Activated naive CD8-positive, alpha-beta T cell treated with anti-CD3 and anti-CD28 coated beads, Interleukin-2, amount 50 U/mL, for 24 hours (primary cell): ENCODE measurements at regions not wholly inside any gene's neighbourhood (a gene's known extent, or its start where the extent isn't known, plus 50 kb on each side); places are given as distances from the start of the nearest gene placed in this dataset.
A peak's percentile ranks its signal among the peaks of the same experiment; 100 is the strongest.
"Not testable (repeated sequence)": the region's sequence is repeated elsewhere in the genome, so short reads cannot be mapped to it uniquely, and the experiment has no call there.

Experiments used
- ATAC-seq: fragments of 150-1000 bp; cut with Tn5 transposase; one replicate; pipeline ENCODE4 v1.10.0; 2021
- DNase-seq: peaks from one replicate; pipeline ENCODE4 v3.0.0; 2021
- H3K27ac Mint-ChIP-seq: one replicate; pipeline ENCODE4 v1.8.0; 2021; ENCODE audit warnings: mild to moderate bottlenecking, mixed read lengths
- H3K27me3 Mint-ChIP-seq: one replicate; pipeline ENCODE4 v1.8.0; 2021; ENCODE audit warnings: mixed read lengths
- H3K36me3 Mint-ChIP-seq: one replicate; pipeline ENCODE4 v1.8.0; 2021; ENCODE audit warnings: low read depth, mixed read lengths
- H3K4me1 Mint-ChIP-seq: one replicate; pipeline ENCODE4 v1.8.0; 2021; ENCODE audit warnings: mixed read lengths
- H3K4me3 Mint-ChIP-seq: one replicate; pipeline ENCODE4 v1.8.0; 2021; ENCODE audit warnings: mild to moderate bottlenecking, moderate library complexity, mixed read lengths
- H3K9me3 Mint-ChIP-seq: one replicate; pipeline ENCODE4 v1.8.0; 2021; ENCODE audit warnings: mixed read lengths

- not testable (repeated sequence) for H3K4me3 Mint-ChIP-seq, DNase-seq, H3K36me3 Mint-ChIP-seq, H3K9me3 Mint-ChIP-seq, H3K27me3 Mint-ChIP-seq, H3K27ac Mint-ChIP-seq, H3K4me1 Mint-ChIP-seq, ATAC-seq
Observed at GRCh38 chr17:16874216-16874615, 97.7 kb downstream of the TNFRSF13B start.

- ATAC-seq: peak; percentile 67
- Mint-ChIP-seq H3K4me3 (no peak overlapping the region), H3K36me3 (no peaks in the 10 kb centered on the region), H3K4me1 (no peaks in the 10 kb centered on the region), H3K9me3 (no peaks in the 10 kb centered on the region), H3K27me3 (peaks cover 1% of the 10 kb centered on the region), H3K27ac (no peak overlapping the region)
- peak; percentile 66 for DNase-seq
Observed at GRCh38 chr17:16873174-16874035, 98.5 kb downstream of the TNFRSF13B start.

- Mint-ChIP-seq H3K36me3 (no peaks in the 10 kb centered on the region), H3K9me3 (no peaks in the 10 kb centered on the region)
- DNase-seq: no peak
Observed at GRCh38 chr17:16872351-16873173, 99.4 kb downstream of the TNFRSF13B start.

GRCh38 chr17:16871446-16872190 is 100.3 kb downstream of the TNFRSF13B start:
- not testable (repeated sequence) for H3K9me3 Mint-ChIP-seq, H3K36me3 Mint-ChIP-seq, DNase-seq, H3K4me1 Mint-ChIP-seq, H3K27ac Mint-ChIP-seq, ATAC-seq, H3K4me3 Mint-ChIP-seq, H3K27me3 Mint-ChIP-seq

More at GRCh38 chr17:16872351-16873173, 99.4 kb downstream of the TNFRSF13B start:
- Mint-ChIP-seq H3K27me3 (no peaks in the 10 kb centered on the region), H3K4me3 (no peak overlapping the region), H3K27ac (no peak overlapping the region), H3K4me1 (no peaks in the 10 kb centered on the region)
- peak; percentile 13 for ATAC-seq

- Mint-ChIP-seq H3K27ac (no peak overlapping the region), H3K4me3 (no peak overlapping the region), H3K4me1 (no peaks in the 10 kb centered on the region), H3K36me3 (no peaks in the 10 kb centered on the region), H3K27me3 (peaks cover 2% of the 10 kb centered on the region), H3K9me3 (no peaks in the 10 kb centered on the region)
- ATAC-seq (no peak), DNase-seq (no peak)
Observed at GRCh38 chr17:16870253-16871245, 101.4 kb downstream of the TNFRSF13B start.

GRCh38 chr17:16869531-16870252 is 102.2 kb downstream of the TNFRSF13B start:
- H3K36me3 Mint-ChIP-seq, H3K4me1 Mint-ChIP-seq, H3K9me3 Mint-ChIP-seq, ATAC-seq, H3K27ac Mint-ChIP-seq, H3K4me3 Mint-ChIP-seq, DNase-seq, H3K27me3 Mint-ChIP-seq: not testable (repeated sequence)

- not testable (repeated sequence) for ATAC-seq, H3K27me3 Mint-ChIP-seq, H3K36me3 Mint-ChIP-seq, H3K4me1 Mint-ChIP-seq, H3K9me3 Mint-ChIP-seq, H3K4me3 Mint-ChIP-seq, H3K27ac Mint-ChIP-seq, DNase-seq
Observed at GRCh38 chr17:16868616-16869015, 103.3 kb downstream of the TNFRSF13B start.

- not testable (repeated sequence) for ATAC-seq, DNase-seq, H3K4me3 Mint-ChIP-seq, H3K36me3 Mint-ChIP-seq, H3K27ac Mint-ChIP-seq, H3K27me3 Mint-ChIP-seq, H3K9me3 Mint-ChIP-seq, H3K4me1 Mint-ChIP-seq
Observed at GRCh38 chr17:16867545-16867944, 104.4 kb downstream of the TNFRSF13B start.

GRCh38 chr17:16866841-16867240 is 105.1 kb downstream of the TNFRSF13B start:
- not testable (repeated sequence) for H3K4me1 Mint-ChIP-seq, H3K27ac Mint-ChIP-seq, H3K4me3 Mint-ChIP-seq, ATAC-seq, DNase-seq, H3K9me3 Mint-ChIP-seq, H3K27me3 Mint-ChIP-seq, H3K36me3 Mint-ChIP-seq

- no peak overlapping the region for H3K4me3 Mint-ChIP-seq
- DNase-seq: no peak
- no peak for ATAC-seq
- H3K36me3 Mint-ChIP-seq: no peaks in the 10 kb centered on the region
- H3K9me3 Mint-ChIP-seq: no peaks in the 10 kb centered on the region
- peaks cover 2% of the 10 kb centered on the region for H3K27me3 Mint-ChIP-seq
- H3K27ac Mint-ChIP-seq: no peak overlapping the region
- H3K4me1 Mint-ChIP-seq: no peaks in the 10 kb centered on the region
Observed at GRCh38 chr17:16866436-16866835, 105.5 kb downstream of the TNFRSF13B start.

- not testable (repeated sequence) for H3K27me3 Mint-ChIP-seq, DNase-seq, ATAC-seq, H3K4me3 Mint-ChIP-seq, H3K9me3 Mint-ChIP-seq, H3K36me3 Mint-ChIP-seq, H3K4me1 Mint-ChIP-seq, H3K27ac Mint-ChIP-seq
Observed at GRCh38 chr17:16865704-16866103, 106.2 kb downstream of the TNFRSF13B start.

- not testable (repeated sequence) for H3K4me3 Mint-ChIP-seq, H3K27ac Mint-ChIP-seq, H3K9me3 Mint-ChIP-seq, H3K4me1 Mint-ChIP-seq, H3K36me3 Mint-ChIP-seq, DNase-seq, H3K27me3 Mint-ChIP-seq
- peak; percentile 60 for ATAC-seq
Observed at GRCh38 chr17:16865077-16865613, 106.8 kb downstream of the TNFRSF13B start.
